Kidney capillary endothelial cell (primary cell): ENCODE measurements at regions not wholly inside any gene's neighbourhood (a gene's known extent, or its start where the extent isn't known, plus 50 kb on each side); places are given as distances from the start of the nearest gene placed in this dataset.

Experiments used
- DNase-seq: peaks from one replicate; pipeline ENCODE4 v3.0.0-alpha.2; 2018; ENCODE audit warnings: low spot score

DNA sequence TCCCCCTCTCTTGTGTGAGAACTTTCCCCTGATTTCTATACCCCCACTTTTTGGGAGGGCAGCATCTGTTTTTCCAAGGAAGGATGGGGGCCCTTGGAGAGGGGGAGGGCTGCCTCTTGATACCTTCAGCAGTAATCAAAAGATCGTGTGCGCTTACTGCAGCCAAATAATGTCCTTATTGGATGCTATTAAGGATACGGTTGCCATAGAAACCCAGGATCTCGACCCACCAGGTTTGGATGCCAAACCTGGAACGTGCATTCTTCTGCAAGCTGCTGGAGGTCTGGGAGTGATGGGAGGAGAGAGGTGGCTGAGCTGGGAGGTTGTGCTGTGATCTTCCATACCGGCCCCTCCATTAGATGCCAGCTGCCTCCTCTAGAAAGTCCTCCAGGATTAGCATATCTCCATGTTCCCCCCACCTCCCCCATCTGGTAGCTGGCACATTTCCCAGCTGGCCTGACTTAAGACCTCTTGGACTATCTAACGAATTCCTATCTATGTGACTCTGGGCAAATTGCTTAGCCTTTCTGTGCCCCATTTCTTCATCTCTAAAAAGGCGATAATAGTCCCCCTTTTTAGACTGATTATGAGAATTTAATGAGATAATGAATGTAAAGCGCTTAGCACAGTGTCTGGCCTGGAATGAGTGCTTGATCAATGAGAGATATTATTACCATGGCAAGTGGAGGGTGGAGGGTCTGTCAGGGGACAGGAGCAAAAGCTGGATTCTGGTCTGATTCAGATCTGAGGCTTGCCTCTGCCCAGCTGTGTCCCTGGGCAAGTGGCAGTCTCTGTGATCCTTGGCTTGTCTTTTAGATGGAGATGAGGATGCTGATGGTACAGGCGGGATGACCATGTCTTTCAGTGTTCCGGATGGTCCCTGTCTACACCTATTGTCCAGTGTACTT, 78.5 kb upstream of the PCBD1 start:
- no peak for DNase-seq

DNA sequence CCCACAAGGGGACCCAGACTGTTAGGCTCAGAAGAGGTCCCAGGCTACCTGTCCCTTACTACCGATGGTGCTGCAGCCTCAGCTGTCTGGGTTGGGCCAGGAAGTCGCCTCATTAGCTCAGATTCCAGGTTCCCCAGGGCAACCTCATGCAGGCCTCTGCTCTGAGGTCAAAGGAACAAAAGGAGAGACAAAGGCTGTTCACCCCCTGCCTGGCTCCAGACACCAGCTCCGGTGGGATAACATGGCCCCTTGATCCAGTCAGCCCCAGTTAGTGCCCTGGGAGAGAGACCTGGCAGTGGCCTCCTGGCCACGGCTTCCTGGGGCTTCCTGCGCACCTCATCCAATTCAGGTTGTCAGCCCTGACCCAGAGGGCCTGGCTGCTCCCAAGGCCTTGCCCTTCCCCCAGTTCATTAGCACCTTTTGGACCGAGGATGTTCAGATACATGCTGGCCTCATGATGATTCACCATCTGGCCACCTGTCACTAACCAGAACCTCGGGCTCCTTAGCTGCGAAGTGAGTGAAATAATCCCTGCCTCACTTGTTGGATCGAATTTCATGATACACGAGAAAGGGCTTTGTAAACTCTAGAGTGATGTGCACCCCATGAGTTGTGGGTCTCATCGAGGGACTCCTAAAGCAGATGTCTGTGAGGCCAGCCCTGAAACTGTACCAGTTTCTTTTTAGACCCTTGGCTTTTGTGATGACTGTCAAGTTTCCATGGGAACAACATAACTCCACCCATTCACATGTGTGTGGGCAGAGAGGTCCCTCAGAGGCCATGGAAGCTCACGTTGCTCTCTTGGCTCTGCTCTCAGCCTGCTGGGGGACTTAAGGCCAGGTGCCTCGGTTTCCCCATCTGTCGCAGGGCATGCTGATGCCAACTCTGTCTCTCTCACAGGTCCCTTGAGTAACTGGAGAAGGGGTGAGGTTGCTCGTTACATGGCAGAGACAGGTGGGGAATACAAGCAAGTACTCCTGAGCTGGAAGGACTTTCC, 79.5 kb upstream of the PCBD1 start:
- DNase-seq: no peak

- DNase-seq: no peak
Measured at GRCh38 chr10:70969188-70969587, 80.8 kb upstream of the PCBD1 start.

GRCh38 chr10:70970830-70971229, 82.5 kb upstream of the PCBD1 start:
- no peak for DNase-seq

- no peak for DNase-seq
Measured at GRCh38 chr10:70973275-70973674, 84.9 kb upstream of the PCBD1 start.

DNA sequence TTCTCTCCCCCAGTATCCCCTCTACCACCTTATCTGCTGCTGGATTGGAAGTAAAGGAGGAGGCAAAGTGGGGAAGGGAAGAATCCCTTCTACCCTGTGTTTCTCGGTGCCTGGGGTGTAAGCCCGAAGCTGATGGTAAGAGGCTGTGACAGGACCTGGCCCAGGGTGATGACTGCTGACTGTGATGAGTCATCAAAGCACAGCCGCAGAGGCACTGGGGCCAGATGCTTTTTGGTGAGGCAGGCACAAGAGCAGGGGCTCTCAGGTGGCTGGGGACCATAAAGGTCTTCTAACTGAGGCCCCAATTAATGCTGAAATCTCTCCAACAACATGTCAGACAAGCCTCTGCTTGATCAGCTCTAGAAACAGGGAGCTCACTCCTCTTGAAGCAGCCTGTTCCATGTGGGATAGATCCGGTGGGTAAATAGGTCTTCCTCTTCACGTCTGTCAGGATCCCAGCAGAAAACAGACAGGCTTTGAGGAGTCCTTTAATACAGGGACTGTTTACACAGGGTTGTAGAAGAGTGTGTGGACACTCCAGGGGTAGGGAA, 86.1 kb upstream of the PCBD1 start:
- no peak for DNase-seq

DNA sequence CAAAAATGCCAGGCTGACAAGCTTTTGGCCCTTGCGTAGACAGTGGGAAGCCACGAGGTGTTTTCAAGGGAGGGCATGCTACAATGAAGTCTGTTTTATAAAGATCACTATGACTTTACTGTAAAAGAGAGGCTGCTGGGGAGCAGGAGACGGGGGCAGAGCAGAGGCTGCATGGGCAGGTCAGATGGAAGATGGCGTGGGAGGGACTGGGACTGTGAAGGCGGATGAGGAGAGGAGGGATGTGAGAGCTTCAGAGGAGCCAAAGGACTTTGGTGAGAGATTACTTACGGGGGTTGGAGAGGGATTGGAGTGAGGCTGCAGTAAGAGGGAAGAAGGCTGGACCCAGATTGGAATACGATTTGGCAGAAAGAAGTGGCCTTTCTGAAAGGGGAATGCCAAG, 86.6 kb upstream of the PCBD1 start:
- DNase-seq: no peak

GRCh38 chr10:70976063-70976695, 87.8 kb upstream of the PCBD1 start:
- no peak for DNase-seq

- no peak for DNase-seq
Measured at GRCh38 chr10:70977625-70978024, 89.3 kb upstream of the PCBD1 start.

- DNase-seq: no peak
Measured at GRCh38 chr10:70978181-70978580, 89.8 kb upstream of the PCBD1 start.

DNA sequence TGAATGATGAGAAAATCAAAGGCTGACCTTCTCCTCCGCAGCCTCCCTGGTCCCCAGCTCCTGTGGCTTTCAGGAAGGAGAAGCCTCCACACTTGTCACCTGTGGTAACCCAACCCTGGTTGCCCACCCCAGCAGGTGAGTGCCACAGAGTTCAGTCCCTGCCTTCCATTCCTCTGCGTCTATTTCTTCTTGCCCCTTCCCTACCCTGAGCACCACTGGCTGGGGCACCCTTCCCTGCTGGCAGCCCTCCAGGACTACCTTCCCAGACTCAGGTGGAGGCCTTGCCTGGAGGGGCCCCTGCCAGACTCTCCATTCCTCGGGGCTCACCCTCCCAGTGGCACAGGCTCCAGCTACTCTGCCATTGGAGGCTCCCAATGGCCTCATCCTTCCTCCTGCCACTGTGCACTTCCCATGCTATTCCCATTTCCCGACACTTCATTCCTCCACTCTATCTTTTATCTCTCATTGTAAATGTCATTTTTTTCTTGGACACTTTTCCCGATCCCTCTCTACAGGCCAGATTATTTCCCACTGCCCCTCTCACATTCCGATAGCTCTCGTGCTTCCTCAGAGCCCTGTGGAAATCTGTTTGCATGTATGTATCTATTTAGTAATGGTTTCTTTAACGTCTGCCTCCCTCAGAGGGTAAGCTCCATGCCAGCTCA, 90.6 kb upstream of the PCBD1 start:
- no peak for DNase-seq

GRCh38 chr10:70980687-70981086, 92.3 kb upstream of the PCBD1 start:
- DNase-seq: no peak

DNA sequence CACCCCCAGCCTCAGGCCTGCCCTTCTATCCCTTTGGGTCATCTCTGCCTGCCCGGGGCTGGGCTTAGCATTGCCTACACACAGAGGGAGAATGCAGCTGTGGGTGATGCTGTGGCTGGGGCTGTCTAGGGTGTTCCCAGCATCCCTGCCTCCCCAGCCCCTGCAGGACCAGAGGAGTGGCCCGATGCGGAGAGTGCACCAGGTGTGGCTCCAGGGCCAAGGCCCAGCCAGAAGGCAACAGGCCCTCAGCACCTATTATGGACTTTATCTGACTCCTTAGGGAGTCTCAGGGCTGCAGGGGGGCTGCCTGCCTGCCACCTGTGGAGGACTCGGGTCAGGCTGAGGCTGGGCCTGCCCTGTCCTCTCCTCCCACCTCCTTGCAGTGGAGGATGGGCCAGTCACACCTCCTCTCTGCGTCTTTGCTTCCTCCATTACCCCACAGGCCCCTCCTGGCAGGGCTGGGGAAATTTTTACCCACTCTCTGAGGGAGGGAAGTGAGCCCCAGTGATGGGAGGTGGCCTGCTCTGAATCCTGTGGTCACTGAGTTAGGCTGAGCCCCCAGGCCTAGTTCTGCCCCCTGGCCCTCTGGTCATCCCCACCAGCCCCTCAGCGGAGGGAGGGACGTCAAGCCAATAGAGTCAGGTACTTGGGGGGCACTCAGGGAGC, 92.9 kb upstream of the PCBD1 start:
- DNase-seq: no peak

- DNase-seq: no peak
Measured at GRCh38 chr10:70981936-70982335, 93.6 kb upstream of the PCBD1 start.

GRCh38 chr10:70982443-70982842, 94.1 kb upstream of the PCBD1 start:
- no peak for DNase-seq

DNA sequence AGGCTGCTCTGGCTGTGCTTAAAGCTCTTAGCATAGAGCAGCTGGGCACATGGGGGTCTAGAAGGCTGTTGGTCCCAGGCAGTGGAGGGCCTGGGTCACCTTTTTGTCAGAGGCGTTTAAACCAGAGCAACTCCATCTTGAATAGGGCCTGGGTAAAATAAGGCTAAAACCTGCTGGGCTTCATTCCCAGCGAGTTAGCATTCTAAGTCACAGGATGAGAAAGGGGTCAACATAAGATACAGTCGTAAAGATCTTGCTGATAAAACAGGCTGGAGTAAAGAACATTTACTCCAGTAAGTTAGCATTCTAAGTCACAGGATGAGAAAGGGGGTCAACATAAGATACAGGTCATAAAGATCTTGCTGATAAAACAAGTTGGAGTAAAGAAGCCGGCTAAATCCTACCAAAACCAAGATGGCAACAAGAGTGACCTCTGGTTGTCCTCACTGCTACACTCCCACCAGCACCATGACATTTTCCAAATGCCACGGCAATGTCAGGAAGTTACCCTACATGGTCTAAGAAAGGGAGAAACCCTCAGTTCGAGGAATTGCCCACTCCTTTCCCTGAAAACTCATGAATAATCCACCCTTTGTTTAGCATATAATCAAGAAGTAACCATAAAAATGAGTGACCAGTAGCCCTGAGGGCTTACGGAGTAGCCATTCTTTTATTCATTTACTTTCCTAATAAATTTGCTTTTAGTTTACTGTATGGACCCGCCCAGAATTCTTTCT, 96.8 kb upstream of the PCBD1 start:
- no peak for DNase-seq

- no peak for DNase-seq
Measured at GRCh38 chr10:70985824-70986622, 97.7 kb upstream of the PCBD1 start.

DNA sequence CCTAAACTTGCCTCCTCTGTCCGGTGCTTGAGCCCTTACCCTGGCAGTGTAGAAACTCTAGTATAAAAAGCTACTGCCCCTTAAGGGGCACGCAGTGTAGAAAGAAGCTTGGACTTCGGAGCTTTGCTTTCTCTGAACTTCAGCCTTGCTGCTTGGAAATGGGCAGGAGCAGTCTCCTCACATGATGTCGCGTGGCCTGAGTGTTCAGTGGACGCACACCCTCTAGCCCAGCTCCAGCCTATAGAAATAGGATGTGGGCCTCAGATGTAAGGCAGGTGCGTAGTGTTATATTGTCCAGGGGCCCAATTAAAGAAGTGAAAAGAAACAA, 98.2 kb upstream of the PCBD1 start:
- DNase-seq: no peak

- DNase-seq: no peak
Measured at GRCh38 chr10:70987396-70988130, 99.2 kb upstream of the PCBD1 start.
